HL-60 (cell line): ENCODE measurements at regions not wholly inside any gene's neighbourhood (a gene's known extent, or its start where the extent isn't known, plus 50 kb on each side); places are given as distances from the start of the nearest gene placed in this dataset.

Source experiments
- GABPA ChIP-seq: IDR thresholded peaks from 2 replicates; pipeline ENCODE4 v1.6.1; 2012; ENCODE audit warnings: low read depth
- POLR2AphosphoS5 ChIP-seq: IDR thresholded peaks from 2 replicates; pipeline ENCODE4 v1.6.1; 2012; ENCODE audit warnings: low read depth
- TF ChIP-seq, protein P1 (sequence below): IDR thresholded peaks from one replicate; pipeline ENCODE4 v1.5.1; 2011; ENCODE audit warnings: low read length, control low read depth, inconsistent platforms; ENCODE audit not compliant: insufficient read depth
- TF ChIP-seq, protein P2 (sequence below): IDR thresholded peaks from 2 replicates; pipeline ENCODE4 v1.6.1; 2012; ENCODE audit warnings: low read depth; ENCODE audit not compliant: insufficient replicate concordance

DNA sequence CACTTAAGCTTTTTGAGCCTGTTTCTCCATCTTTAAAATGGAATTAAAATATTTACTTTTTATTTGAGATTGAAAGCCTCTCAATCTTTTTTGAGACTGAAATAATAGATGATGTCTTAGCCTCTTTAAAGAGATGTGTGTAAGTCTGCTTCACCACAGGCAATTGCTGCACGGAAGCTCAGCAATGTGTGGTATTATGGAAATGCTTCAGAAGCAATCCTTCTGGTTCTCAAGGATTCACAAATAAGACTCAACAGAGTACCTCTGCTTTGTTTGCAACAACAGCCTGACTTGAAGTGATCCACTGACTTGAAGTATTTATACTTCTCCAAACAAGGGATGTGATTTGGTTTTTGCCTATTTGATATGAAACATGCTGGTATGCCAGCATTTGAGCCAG, 332.0 kb upstream of the RASGRP1 start:
- TF ChIP-seq, protein P1, sequence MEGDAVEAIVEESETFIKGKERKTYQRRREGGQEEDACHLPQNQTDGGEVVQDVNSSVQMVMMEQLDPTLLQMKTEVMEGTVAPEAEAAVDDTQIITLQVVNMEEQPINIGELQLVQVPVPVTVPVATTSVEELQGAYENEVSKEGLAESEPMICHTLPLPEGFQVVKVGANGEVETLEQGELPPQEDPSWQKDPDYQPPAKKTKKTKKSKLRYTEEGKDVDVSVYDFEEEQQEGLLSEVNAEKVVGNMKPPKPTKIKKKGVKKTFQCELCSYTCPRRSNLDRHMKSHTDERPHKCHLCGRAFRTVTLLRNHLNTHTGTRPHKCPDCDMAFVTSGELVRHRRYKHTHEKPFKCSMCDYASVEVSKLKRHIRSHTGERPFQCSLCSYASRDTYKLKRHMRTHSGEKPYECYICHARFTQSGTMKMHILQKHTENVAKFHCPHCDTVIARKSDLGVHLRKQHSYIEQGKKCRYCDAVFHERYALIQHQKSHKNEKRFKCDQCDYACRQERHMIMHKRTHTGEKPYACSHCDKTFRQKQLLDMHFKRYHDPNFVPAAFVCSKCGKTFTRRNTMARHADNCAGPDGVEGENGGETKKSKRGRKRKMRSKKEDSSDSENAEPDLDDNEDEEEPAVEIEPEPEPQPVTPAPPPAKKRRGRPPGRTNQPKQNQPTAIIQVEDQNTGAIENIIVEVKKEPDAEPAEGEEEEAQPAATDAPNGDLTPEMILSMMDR, result no peak
- TF ChIP-seq, protein P2, sequence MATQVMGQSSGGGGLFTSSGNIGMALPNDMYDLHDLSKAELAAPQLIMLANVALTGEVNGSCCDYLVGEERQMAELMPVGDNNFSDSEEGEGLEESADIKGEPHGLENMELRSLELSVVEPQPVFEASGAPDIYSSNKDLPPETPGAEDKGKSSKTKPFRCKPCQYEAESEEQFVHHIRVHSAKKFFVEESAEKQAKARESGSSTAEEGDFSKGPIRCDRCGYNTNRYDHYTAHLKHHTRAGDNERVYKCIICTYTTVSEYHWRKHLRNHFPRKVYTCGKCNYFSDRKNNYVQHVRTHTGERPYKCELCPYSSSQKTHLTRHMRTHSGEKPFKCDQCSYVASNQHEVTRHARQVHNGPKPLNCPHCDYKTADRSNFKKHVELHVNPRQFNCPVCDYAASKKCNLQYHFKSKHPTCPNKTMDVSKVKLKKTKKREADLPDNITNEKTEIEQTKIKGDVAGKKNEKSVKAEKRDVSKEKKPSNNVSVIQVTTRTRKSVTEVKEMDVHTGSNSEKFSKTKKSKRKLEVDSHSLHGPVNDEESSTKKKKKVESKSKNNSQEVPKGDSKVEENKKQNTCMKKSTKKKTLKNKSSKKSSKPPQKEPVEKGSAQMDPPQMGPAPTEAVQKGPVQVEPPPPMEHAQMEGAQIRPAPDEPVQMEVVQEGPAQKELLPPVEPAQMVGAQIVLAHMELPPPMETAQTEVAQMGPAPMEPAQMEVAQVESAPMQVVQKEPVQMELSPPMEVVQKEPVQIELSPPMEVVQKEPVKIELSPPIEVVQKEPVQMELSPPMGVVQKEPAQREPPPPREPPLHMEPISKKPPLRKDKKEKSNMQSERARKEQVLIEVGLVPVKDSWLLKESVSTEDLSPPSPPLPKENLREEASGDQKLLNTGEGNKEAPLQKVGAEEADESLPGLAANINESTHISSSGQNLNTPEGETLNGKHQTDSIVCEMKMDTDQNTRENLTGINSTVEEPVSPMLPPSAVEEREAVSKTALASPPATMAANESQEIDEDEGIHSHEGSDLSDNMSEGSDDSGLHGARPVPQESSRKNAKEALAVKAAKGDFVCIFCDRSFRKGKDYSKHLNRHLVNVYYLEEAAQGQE, result no peak
- TF ChIP-seq POLR2AphosphoS5 (no peak), GABPA (no peak)
